ENCODE measurements at regions not wholly inside any gene's neighbourhood (a gene's known extent, or its start where the extent isn't known, plus 50 kb on each side); places are given as distances from the start of the nearest gene placed in this dataset.

DNA sequence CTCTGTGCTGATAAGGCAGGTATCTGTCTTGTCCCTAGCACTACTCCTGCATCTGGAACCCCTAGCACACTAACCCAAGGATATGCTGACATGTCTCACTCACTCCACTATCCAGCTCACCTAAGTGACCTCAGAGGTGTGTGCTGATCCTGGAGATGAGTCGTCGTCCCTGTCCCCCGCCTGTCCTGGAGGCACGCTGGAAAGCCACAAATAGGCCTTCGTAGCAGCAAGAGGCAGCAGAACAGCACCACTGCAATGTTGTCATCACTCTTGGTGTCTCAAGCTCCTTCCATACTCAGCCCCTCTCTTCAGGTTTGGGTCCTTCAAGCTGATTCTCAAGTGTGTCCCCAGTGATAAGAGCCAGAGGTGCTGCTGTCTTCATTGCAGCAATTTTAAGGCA is 73.0 kb upstream of the ITGA6 start:
- no peaks in the 10 kb centered on the region for H3K79me2 ChIP-seq (ENCODE audit: insufficient read depth)
- no peak overlapping the region for H3K9ac ChIP-seq
- H3K4me3 ChIP-seq = no peak overlapping the region
- peaks cover 6% of the 10 kb centered on the region for H3K4me1 ChIP-seq (ENCODE audit: insufficient read depth)
- no peaks in the 10 kb centered on the region for H3F3A ChIP-seq (ENCODE audit: insufficient read depth)
- no peak overlapping the region for H2AFZ ChIP-seq
- no peaks in the 10 kb centered on the region for H4K20me1 ChIP-seq (ENCODE audit: insufficient read depth)
- no peak overlapping the region for H3K4me2 ChIP-seq (ENCODE audit: unreplicated experiment)
- no peak overlapping the region for H3K27ac ChIP-seq
- no peaks in the 10 kb centered on the region for H3K36me3 ChIP-seq (ENCODE audit: low read depth)
- TF ChIP-seq EZH2 (IDR thresholded peaks at IDR 0.05; ENCODE audit: insufficient read depth, poor library complexity, severe bottlenecking) = no peak
- TF ChIP-seq EZH2phosphoT487 (IDR thresholded peaks at IDR 0.05; ENCODE audit: insufficient read depth, low read depth) = no peak
- H3K9me2 ChIP-seq (ENCODE audit: insufficient read depth) = no peaks in the 10 kb centered on the region
- H3K9me3 ChIP-seq (ENCODE audit: low read depth) = no peaks in the 10 kb centered on the region
- 54 to 63% methylated on average over 5 of the region's 5 CpGs for WGBS, 2 experiments (ENCODE audit: low coverage in 1 of 2, low lambda C conversion rate in 2 of 2, missing lambda C conversion rate in 2 of 2)
- no peaks in the 10 kb centered on the region for H3K27me3 ChIP-seq (replicated peaks; ENCODE audit: insufficient read depth)
- in situ Hi-C loops (cut with MboI) = no loop called here
- DNase-seq = no peak

GRCh38 chr2:172357442-172357841 is 69.9 kb upstream of the ITGA6 start:
- H3K27ac ChIP-seq = no peak overlapping the region
- H3K4me3 ChIP-seq = no peak overlapping the region
- TF ChIP-seq EZH2 (IDR thresholded peaks at IDR 0.05; ENCODE audit: insufficient read depth, poor library complexity, severe bottlenecking) (no peak), EZH2phosphoT487 (IDR thresholded peaks at IDR 0.05; ENCODE audit: insufficient read depth, low read depth) (no peak)
- H3K9me2 ChIP-seq (ENCODE audit: insufficient read depth) = no peaks in the 10 kb centered on the region
- WGBS, 2 experiments (ENCODE audit: low coverage in 1 of 2, low lambda C conversion rate in 2 of 2, missing lambda C conversion rate in 2 of 2) = 18 to 21% methylated on average over 3 of the region's 3 CpGs
- in situ Hi-C loops (cut with MboI) = no loop called here
- DNase-seq = no peak
- H3K9ac ChIP-seq = no peak overlapping the region
- H3K4me1 ChIP-seq (ENCODE audit: insufficient read depth) = peaks cover 10% of the 10 kb centered on the region
- no peaks in the 10 kb centered on the region for H3K36me3 ChIP-seq (ENCODE audit: low read depth)
- H3K79me2 ChIP-seq (ENCODE audit: insufficient read depth) = no peaks in the 10 kb centered on the region
- peaks cover 8% of the 10 kb centered on the region for H3F3A ChIP-seq (ENCODE audit: insufficient read depth)
- H3K27me3 ChIP-seq (replicated peaks; ENCODE audit: insufficient read depth) = no peaks in the 10 kb centered on the region
- no peaks in the 10 kb centered on the region for H3K9me3 ChIP-seq (ENCODE audit: low read depth)
- no peak overlapping the region for H2AFZ ChIP-seq
- H3K4me2 ChIP-seq (ENCODE audit: unreplicated experiment) = no peak overlapping the region
- no peaks in the 10 kb centered on the region for H4K20me1 ChIP-seq (ENCODE audit: insufficient read depth)

- no peak overlapping the region for H2AFZ ChIP-seq
- no peak overlapping the region for H3K4me3 ChIP-seq
- TF ChIP-seq EZH2 (IDR thresholded peaks at IDR 0.05; ENCODE audit: insufficient read depth, poor library complexity, severe bottlenecking) (no peak), EZH2phosphoT487 (IDR thresholded peaks at IDR 0.05; ENCODE audit: insufficient read depth, low read depth) (no peak)
- no peak overlapping the region for H3K9ac ChIP-seq
- H4K20me1 ChIP-seq (ENCODE audit: insufficient read depth) = no peaks in the 10 kb centered on the region
- in situ Hi-C loops (cut with MboI) = no loop called here
- DNase-seq = peak; percentile 31
- WGBS, 2 experiments (ENCODE audit: low coverage in 1 of 2, low lambda C conversion rate in 2 of 2, missing lambda C conversion rate in 2 of 2) = 28 to 34% methylated on average over 12 of the region's 12 CpGs
- no peak overlapping the region for H3K27ac ChIP-seq
- no peaks in the 10 kb centered on the region for H3K36me3 ChIP-seq (ENCODE audit: low read depth)
- H3K9me2 ChIP-seq (ENCODE audit: insufficient read depth) = no peaks in the 10 kb centered on the region
- peaks cover 8% of the 10 kb centered on the region for H3F3A ChIP-seq (ENCODE audit: insufficient read depth)
- H3K9me3 ChIP-seq (ENCODE audit: low read depth) = no peaks in the 10 kb centered on the region
- H3K27me3 ChIP-seq (replicated peaks; ENCODE audit: insufficient read depth) = no peaks in the 10 kb centered on the region
- no peaks in the 10 kb centered on the region for H3K79me2 ChIP-seq (ENCODE audit: insufficient read depth)
- peak overlapping the region; percentile 52 for H3K4me2 ChIP-seq (ENCODE audit: unreplicated experiment)
- peaks cover 10% of the 10 kb centered on the region for H3K4me1 ChIP-seq (ENCODE audit: insufficient read depth)
Observed at GRCh38 chr2:172358691-172359556, 68.5 kb upstream of the ITGA6 start.

- 31 to 35% methylated on average over 3 of the region's 3 CpGs for WGBS, 2 experiments (ENCODE audit: low coverage in 1 of 2, low lambda C conversion rate in 2 of 2, missing lambda C conversion rate in 2 of 2)
- Histone ChIP-seq H3K4me2 (ENCODE audit: unreplicated experiment) (no peak overlapping the region), H3K79me2 (ENCODE audit: insufficient read depth) (no peaks in the 10 kb centered on the region), H3K4me1 (ENCODE audit: insufficient read depth) (peaks cover 10% of the 10 kb centered on the region), H2AFZ (0 out of 2 replicates have a peak overlapping the region, but pooled peaks have one; percentile 11), H3K36me3 (ENCODE audit: low read depth) (no peaks in the 10 kb centered on the region), H3K27ac (peak overlapping the region; percentile 43), H3K27me3 (replicated peaks; ENCODE audit: insufficient read depth) (no peaks in the 10 kb centered on the region; the same call in 1 of the 2 replicates), H3F3A (ENCODE audit: insufficient read depth) (peaks cover 8% of the 10 kb centered on the region), H3K9ac (no peak overlapping the region), H4K20me1 (ENCODE audit: insufficient read depth) (no peaks in the 10 kb centered on the region), H3K9me3 (ENCODE audit: low read depth) (no peaks in the 10 kb centered on the region), H3K4me3 (no peak overlapping the region), H3K9me2 (ENCODE audit: insufficient read depth) (no peaks in the 10 kb centered on the region)
- peak; percentile 42 for DNase-seq
- TF ChIP-seq EZH2 (IDR thresholded peaks at IDR 0.05; ENCODE audit: insufficient read depth, poor library complexity, severe bottlenecking) (no peak), EZH2phosphoT487 (IDR thresholded peaks at IDR 0.05; ENCODE audit: insufficient read depth, low read depth) (no peak)
- in situ Hi-C loops (cut with MboI) = no loop called here
Observed at GRCh38 chr2:172361360-172361759, 66.0 kb upstream of the ITGA6 start.

Measured in GM23248 (cell line).